ENCODE measurements at regions not wholly inside any gene's neighbourhood (a gene's known extent, or its start where the extent isn't known, plus 50 kb on each side); places are given as distances from the start of the nearest gene placed in this dataset.

DNA sequence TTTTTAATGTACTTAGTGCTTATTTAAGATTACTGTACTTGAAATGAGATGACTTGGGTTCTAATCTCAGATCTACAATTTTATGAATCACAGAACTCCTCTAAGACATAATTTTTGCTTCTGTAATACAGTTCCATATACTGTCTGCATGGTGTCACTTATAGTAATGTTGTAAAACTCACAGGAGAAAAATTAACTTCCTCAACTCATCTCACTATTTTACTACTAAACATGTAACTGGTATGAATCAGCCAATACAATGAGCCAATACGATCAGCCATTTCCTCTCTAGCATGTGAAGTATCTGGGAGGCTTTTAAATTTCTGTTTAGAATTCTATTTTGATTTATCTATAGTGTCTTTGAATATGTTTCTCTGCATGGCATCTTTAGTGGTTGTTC lies 85.3 kb downstream of the NHLRC3 start:
- TF ChIP-seq, protein P1, sequence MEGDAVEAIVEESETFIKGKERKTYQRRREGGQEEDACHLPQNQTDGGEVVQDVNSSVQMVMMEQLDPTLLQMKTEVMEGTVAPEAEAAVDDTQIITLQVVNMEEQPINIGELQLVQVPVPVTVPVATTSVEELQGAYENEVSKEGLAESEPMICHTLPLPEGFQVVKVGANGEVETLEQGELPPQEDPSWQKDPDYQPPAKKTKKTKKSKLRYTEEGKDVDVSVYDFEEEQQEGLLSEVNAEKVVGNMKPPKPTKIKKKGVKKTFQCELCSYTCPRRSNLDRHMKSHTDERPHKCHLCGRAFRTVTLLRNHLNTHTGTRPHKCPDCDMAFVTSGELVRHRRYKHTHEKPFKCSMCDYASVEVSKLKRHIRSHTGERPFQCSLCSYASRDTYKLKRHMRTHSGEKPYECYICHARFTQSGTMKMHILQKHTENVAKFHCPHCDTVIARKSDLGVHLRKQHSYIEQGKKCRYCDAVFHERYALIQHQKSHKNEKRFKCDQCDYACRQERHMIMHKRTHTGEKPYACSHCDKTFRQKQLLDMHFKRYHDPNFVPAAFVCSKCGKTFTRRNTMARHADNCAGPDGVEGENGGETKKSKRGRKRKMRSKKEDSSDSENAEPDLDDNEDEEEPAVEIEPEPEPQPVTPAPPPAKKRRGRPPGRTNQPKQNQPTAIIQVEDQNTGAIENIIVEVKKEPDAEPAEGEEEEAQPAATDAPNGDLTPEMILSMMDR (conservative IDR thresholded peaks at IDR 0.05 in 1 of 2, IDR thresholded peaks at IDR 0.05 in 1 of 2; ENCODE audit: low read depth in 1 of 2, low read length in 2 of 2) = no peak
- no peak for TF ChIP-seq EZH2 (IDR thresholded peaks at IDR 0.05; ENCODE audit: low read length, missing control alignments)
